Sigmoid colon (tissue), 6 donors: ENCODE measurements at regions not wholly inside any gene's neighbourhood (a gene's known extent, or its start where the extent isn't known, plus 50 kb on each side); places are given as distances from the start of the nearest gene placed in this dataset.

Source experiments
- DNase-seq: peaks from one replicate; pipeline ENCODE4 v3.0.0-alpha.2; 2019
- H3K27ac ChIP-seq, 4 donors: fragments of 200-600 bp; sonication (generic); one replicate each; pipeline ENCODE4 v1.5.1; 2016 to 2019; ENCODE audit warnings: mild to moderate bottlenecking in 1 of 4
- H3K27me3 ChIP-seq, 3 donors: fragments of 200-600 bp; sonication (generic); one replicate each; pipeline ENCODE4 v1.5.1; 2019; ENCODE audit warnings: mild to moderate bottlenecking in 1 of 3
- H3K36me3 ChIP-seq, 4 donors: fragments of 200-600 bp; sonication (generic); one replicate each; pipeline ENCODE4 v1.5.1; 2016 to 2019
- H3K4me1 ChIP-seq, 4 donors: fragments of 200-600 bp; sonication (generic); one replicate each; pipeline ENCODE4 v1.5.1; 2017 to 2019
- H3K4me3 ChIP-seq, 4 donors: fragments of 200-600 bp; sonication (generic); one replicate each; pipeline ENCODE4 v1.5.1; 2017 to 2019; ENCODE audit warnings: mild to moderate bottlenecking in 2 of 4, moderate library complexity in 1 of 4
- H3K9me3 ChIP-seq, 4 donors: fragments of 200-600 bp in 3 of 4; sonication (generic) in 3 of 4; one replicate each; pipeline versions ENCODE4 v1.5.1 to v1.6.1; 2013 to 2019
- EP300 ChIP-seq, 4 donors: sonication (generic); formaldehyde crosslinking; IDR thresholded peaks; one replicate each; pipeline ENCODE4 v1.6.1; 2017; ENCODE audit warnings: antibody characterized with exemption in 4 of 4
- POLR2A ChIP-seq, 2 donors: fragments of 450-650 bp; IDR thresholded peaks; one replicate each; pipeline ENCODE4 v1.6.1; 2016; ENCODE audit warnings: antibody characterized with exemption in 2 of 2, mild to moderate bottlenecking in 2 of 2, moderate library complexity in 2 of 2
- POLR2AphosphoS5 ChIP-seq, 4 donors: sonication (generic); formaldehyde crosslinking; IDR thresholded peaks; one replicate each; pipeline ENCODE4 v1.6.1; 2017; ENCODE audit warnings: antibody characterized with exemption in 4 of 4
- WGBS, 2 donors: extraction: QIAGEN DNeasy Blood & Tissue Kit; methylation state at CpG; one replicate each; pipeline ENCODE4 v1.1.7; 2013; 5-methylcytosine and 5-hydroxymethylcytosine counted together
- intact Hi-C: fragments of 100-400 bp; cut with DNase I; formaldehyde crosslinking; loops from one replicate; pipeline ENCODE4 v1.15.1; 2023
- TF ChIP-seq, protein P1 (sequence below), 4 experiments: fragments of 450-650 bp in 3 of 4; fragments of 200-600 bp in 1 of 4; IDR thresholded peaks; one replicate each; pipeline ENCODE4 v1.5.1; 2016 to 2019; ENCODE audit warnings: antibody characterized with exemption in 4 of 4, mild to moderate bottlenecking in 3 of 4, moderate library complexity in 2 of 4
- donor health status: healthy with polysubstance abuse.
- donor health status: healthy.

- intact Hi-C loops, result no loop called here
- DNase-seq, result no peak
- no peaks in the 10 kb centered on the region for H3K36me3 ChIP-seq
- no peak overlapping the region for H3K4me3 ChIP-seq
- H3K4me1 ChIP-seq, result no peaks in the 10 kb centered on the region
- TF ChIP-seq, protein P1, sequence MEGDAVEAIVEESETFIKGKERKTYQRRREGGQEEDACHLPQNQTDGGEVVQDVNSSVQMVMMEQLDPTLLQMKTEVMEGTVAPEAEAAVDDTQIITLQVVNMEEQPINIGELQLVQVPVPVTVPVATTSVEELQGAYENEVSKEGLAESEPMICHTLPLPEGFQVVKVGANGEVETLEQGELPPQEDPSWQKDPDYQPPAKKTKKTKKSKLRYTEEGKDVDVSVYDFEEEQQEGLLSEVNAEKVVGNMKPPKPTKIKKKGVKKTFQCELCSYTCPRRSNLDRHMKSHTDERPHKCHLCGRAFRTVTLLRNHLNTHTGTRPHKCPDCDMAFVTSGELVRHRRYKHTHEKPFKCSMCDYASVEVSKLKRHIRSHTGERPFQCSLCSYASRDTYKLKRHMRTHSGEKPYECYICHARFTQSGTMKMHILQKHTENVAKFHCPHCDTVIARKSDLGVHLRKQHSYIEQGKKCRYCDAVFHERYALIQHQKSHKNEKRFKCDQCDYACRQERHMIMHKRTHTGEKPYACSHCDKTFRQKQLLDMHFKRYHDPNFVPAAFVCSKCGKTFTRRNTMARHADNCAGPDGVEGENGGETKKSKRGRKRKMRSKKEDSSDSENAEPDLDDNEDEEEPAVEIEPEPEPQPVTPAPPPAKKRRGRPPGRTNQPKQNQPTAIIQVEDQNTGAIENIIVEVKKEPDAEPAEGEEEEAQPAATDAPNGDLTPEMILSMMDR (IDR thresholded peaks at IDR 0.05), result no peak
- TF ChIP-seq EP300 (IDR thresholded peaks at IDR 0.05) (no peak), POLR2A (IDR thresholded peaks at IDR 0.05) (no peak), POLR2AphosphoS5 (IDR thresholded peaks at IDR 0.05) (no peak)
- 82 to 87% methylated on average over 5 of the region's 5 CpGs for WGBS, 2 donors
- no peak overlapping the region for H3K27ac ChIP-seq
- H3K9me3 ChIP-seq, result no peaks in the 10 kb centered on the region
- H3K27me3 ChIP-seq, result no peaks in the 10 kb centered on the region
These were observed 175.9 kb downstream of the KIF4B start for GRCh38 chr5:155189476-155189875.

- no peak for DNase-seq
- Histone ChIP-seq H3K9me3 (peaks cover 0 to under 1% (median 0%) of the 10 kb centered on the region in 4 donors), H3K36me3 (no peaks in the 10 kb centered on the region), H3K27ac (no peak overlapping the region), H3K4me1 (no peaks in the 10 kb centered on the region), H3K27me3 (no peaks in the 10 kb centered on the region), H3K4me3 (no peak overlapping the region)
- TF ChIP-seq, protein P1 (IDR thresholded peaks at IDR 0.05), result no peak
- TF ChIP-seq POLR2A (IDR thresholded peaks at IDR 0.05), result no peak
- TF ChIP-seq EP300 (IDR thresholded peaks at IDR 0.05), result no peak
- no peak for TF ChIP-seq POLR2AphosphoS5 (IDR thresholded peaks at IDR 0.05)
- intact Hi-C loops, result no loop called here
- 64 to 75% methylated on average over 4 of the region's 4 CpGs for WGBS, 2 donors
These were observed 176.4 kb downstream of the KIF4B start for GRCh38 chr5:155189981-155190380.

- intact Hi-C loops, result no loop called here
- Histone ChIP-seq H3K27me3 (no peaks in the 10 kb centered on the region), H3K9me3 (peaks cover 0 to 4% (median 1%) of the 10 kb centered on the region in 4 donors), H3K27ac (no peak overlapping the region), H3K4me3 (no peak overlapping the region), H3K36me3 (no peaks in the 10 kb centered on the region), H3K4me1 (no peaks in the 10 kb centered on the region)
- 36 to 58% methylated on average over 3 of the region's 3 CpGs for WGBS, 2 donors
- DNase-seq, result no peak
- TF ChIP-seq POLR2A (IDR thresholded peaks at IDR 0.05) (no peak), POLR2AphosphoS5 (IDR thresholded peaks at IDR 0.05) (no peak), EP300 (IDR thresholded peaks at IDR 0.05) (no peak)
- TF ChIP-seq, protein P1 (IDR thresholded peaks at IDR 0.05), result no peak
These were observed 179.5 kb downstream of the KIF4B start for GRCh38 chr5:155193029-155193428.

- WGBS, 2 donors, result 67 to 77% methylated on average over 7 of the region's 7 CpGs
- no peak overlapping the region for H3K27ac ChIP-seq
- TF ChIP-seq POLR2A (IDR thresholded peaks at IDR 0.05), result no peak
- TF ChIP-seq EP300 (IDR thresholded peaks at IDR 0.05), result no peak
- TF ChIP-seq POLR2AphosphoS5 (IDR thresholded peaks at IDR 0.05), result no peak
- TF ChIP-seq, protein P1 (IDR thresholded peaks at IDR 0.05), result no peak
- no peak for DNase-seq
- no peaks in the 10 kb centered on the region for H3K27me3 ChIP-seq
- H3K4me1 ChIP-seq, result no peaks in the 10 kb centered on the region
- H3K4me3 ChIP-seq, result no peak overlapping the region
- intact Hi-C loops, result no loop called here
- H3K36me3 ChIP-seq, result no peaks in the 10 kb centered on the region
- peaks cover 0 to 4% (median 1%) of the 10 kb centered on the region in 4 donors for H3K9me3 ChIP-seq
These were observed 180.0 kb downstream of the KIF4B start for GRCh38 chr5:155193483-155194107.

DNA sequence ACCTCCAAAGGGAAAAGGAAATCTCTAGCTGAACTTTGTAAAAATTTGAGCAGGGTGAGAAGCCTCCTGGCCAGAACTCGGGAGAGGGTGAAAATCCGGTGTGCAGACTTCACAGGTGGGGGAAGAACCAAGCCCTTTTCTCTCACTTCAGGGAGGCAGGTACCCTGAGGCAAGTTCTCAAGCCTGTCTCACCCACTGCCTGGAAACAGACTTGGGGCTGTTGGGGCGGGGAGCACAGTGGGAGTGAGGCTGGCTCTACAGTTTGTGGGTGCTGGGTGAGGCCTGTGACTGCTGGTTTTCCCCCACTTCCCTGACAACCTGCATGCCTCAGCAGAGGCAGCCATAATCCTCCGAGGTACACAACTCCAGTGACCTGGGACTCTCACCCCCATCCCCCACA, 187.1 kb downstream of the KIF4B start:
- intact Hi-C loops, result no loop called here
- no peak for DNase-seq
- H3K4me3 ChIP-seq, result no peak overlapping the region
- TF ChIP-seq POLR2A (IDR thresholded peaks at IDR 0.05) (no peak), EP300 (IDR thresholded peaks at IDR 0.05) (no peak), POLR2AphosphoS5 (IDR thresholded peaks at IDR 0.05) (no peak)
- TF ChIP-seq, protein P1 (IDR thresholded peaks at IDR 0.05), result no peak
- no peaks in the 10 kb centered on the region for H3K36me3 ChIP-seq
- 68 to 69% methylated on average over 4 of the region's 4 CpGs for WGBS, 2 donors
- no peaks in the 10 kb centered on the region for H3K27me3 ChIP-seq
- H3K9me3 ChIP-seq, result peaks cover 0 to 8% (median 1%) of the 10 kb centered on the region in 4 donors
- no peaks in the 10 kb centered on the region for H3K4me1 ChIP-seq
- no peak overlapping the region for H3K27ac ChIP-seq
